Mesodermal cell (in vitro differentiated cells): ENCODE measurements at regions not wholly inside any gene's neighbourhood (a gene's known extent, or its start where the extent isn't known, plus 50 kb on each side); places are given as distances from the start of the nearest gene placed in this dataset.
"Not testable (repeated sequence)": the region's sequence is repeated elsewhere in the genome, so short reads cannot be mapped to it uniquely, and the experiment has no call there.

Experiments
- H3K27ac ChIP-seq: 2 replicates; pipeline ENCODE4 v1.7.0; 2013; ENCODE audit warnings: mild to moderate bottlenecking, low read depth, low read length, moderate library complexity; ENCODE audit not compliant: severe bottlenecking
- H3K36me3 ChIP-seq: 2 replicates; pipeline ENCODE4 v1.7.1; 2013; ENCODE audit warnings: mild to moderate bottlenecking, low read length, moderate library complexity; ENCODE audit not compliant: control insufficient read depth, insufficient read depth
- H3K4me1 ChIP-seq: one replicate; pipeline ENCODE4 v1.7.1; 2013; ENCODE audit warnings: mild to moderate bottlenecking, low read length; ENCODE audit not compliant: insufficient read depth, control insufficient read depth, poor library complexity, severe bottlenecking
- H3K4me3 ChIP-seq: 2 replicates; pipeline ENCODE4 v1.7.0; 2013; ENCODE audit warnings: low read length, control low read depth, mild to moderate bottlenecking; ENCODE audit not compliant: insufficient read depth, poor library complexity, severe bottlenecking; ENCODE audit errors: extremely low read depth
- H3K9me3 ChIP-seq: 2 replicates; pipeline ENCODE4 v1.7.1; 2013; ENCODE audit warnings: mild to moderate bottlenecking, low read length, moderate library complexity; ENCODE audit not compliant: control insufficient read depth
- WGBS, 2 experiments: methylation state at CpG; one replicate each; pipeline ENCODE4 v1.1.5; 2013; ENCODE audit warnings: missing lambda C conversion rate in 2 of 2; ENCODE audit not compliant: insufficient coverage in 2 of 2; 5-methylcytosine and 5-hydroxymethylcytosine counted together

DNA sequence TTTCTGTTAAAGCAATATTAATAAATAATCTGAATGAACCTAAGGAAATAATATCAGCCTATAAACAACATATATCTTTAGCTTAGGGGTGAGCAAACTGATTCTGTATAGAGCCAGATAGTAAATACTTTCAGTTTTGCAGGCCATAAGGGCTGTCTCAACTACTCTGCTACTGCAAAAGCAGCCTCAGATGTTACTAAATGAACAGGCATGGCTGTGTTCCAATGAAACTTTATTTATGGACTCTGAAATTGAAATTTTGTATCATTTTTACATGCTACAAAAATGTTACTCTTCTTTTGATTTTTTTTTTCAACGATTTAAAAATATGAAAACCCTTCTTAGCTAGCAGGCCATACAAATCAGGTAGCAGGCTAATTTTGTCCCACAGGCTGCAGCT is 212.8 kb upstream of the PRICKLE2 start:
- no peak overlapping the region for H3K27ac ChIP-seq
- peaks cover 26% of the 10 kb centered on the region for H3K4me1 ChIP-seq
- whole genome bisulfite sequencing, 2 experiments: no CpG with 5 or more reads among the region's 1 CpG
- H3K36me3 ChIP-seq: peaks cover 8% of the 10 kb centered on the region
- peaks cover 23% of the 10 kb centered on the region for H3K9me3 ChIP-seq
- no peak overlapping the region for H3K4me3 ChIP-seq

GRCh38 chr3:64437131-64437530 is 211.9 kb upstream of the PRICKLE2 start:
- peaks cover 18% of the 10 kb centered on the region for H3K4me1 ChIP-seq
- no peak overlapping the region for H3K27ac ChIP-seq
- no peak overlapping the region for H3K4me3 ChIP-seq
- peaks cover 23% of the 10 kb centered on the region for H3K9me3 ChIP-seq
- 87 to 92% methylated on average over 2 to 4 of the region's 5 CpGs for WGBS, 2 experiments
- peaks cover 12% of the 10 kb centered on the region for H3K36me3 ChIP-seq

- peaks cover 20% of the 10 kb centered on the region for H3K36me3 ChIP-seq
- peaks cover 32% of the 10 kb centered on the region for H3K9me3 ChIP-seq
- H3K4me1 ChIP-seq: peaks cover 11% of the 10 kb centered on the region
- not testable (repeated sequence) for H3K4me3 ChIP-seq, H3K27ac ChIP-seq
- 91 to 93% methylated on average over 2 of the region's 2 CpGs for WGBS, 2 experiments
These were observed 209.8 kb upstream of the PRICKLE2 start for GRCh38 chr3:64435023-64435422.

DNA sequence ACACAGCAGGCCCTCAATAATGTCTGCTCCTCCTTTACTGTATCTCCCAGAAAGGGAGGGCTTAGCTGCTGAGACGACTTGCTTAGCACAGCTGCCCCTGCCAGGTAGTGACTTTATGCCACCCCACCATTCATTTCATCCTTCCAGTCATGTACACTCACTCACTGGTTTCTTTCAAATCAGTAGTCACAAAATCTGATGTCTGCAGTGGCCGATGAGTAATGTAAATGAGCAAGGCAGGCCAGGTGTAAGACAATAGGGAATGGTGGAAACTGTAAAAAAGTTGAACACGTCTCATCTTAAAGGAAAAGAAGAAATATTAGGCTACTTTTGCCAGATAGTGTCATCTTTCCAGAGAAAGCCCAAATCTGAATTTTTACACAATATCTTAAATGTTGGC is 207.6 kb upstream of the PRICKLE2 start:
- Histone ChIP-seq H3K4me1 (no peaks in the 10 kb centered on the region), H3K9me3 (peaks cover 32% of the 10 kb centered on the region), H3K36me3 (peaks cover 20% of the 10 kb centered on the region), H3K27ac (no peak overlapping the region), H3K4me3 (no peak overlapping the region)
- 100% methylated on average over 2 of the region's 3 CpGs; no CpG with 5 or more reads in 1 of the 2 experiments for WGBS, 2 experiments

DNA sequence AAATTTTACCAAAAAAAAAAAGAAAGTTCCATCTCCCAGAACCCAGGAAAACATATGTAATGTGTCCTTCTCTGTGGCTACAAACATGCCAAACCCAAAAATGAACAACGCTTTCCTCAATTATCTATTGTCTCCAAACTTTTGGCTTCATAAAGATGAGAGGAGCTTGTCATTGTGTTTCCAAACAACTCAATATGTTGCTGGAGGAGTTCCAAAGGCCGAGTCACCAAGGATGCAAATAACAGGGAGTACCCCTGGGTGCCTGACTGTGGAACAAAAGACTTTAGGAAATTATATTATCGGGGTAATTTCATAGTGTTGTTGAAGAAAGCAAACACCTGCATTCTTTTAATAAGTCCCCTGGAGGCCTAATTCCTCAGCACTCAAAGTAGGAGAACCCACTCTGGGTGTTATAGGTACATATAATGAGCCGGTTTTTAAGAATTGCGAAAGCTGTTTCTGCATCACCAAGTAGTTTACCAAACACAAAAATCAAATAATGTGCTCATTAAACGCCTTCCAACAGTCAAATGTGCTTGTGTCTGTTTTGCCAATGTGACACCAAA is 206.3 kb upstream of the PRICKLE2 start:
- no peak overlapping the region for H3K27ac ChIP-seq
- H3K36me3 ChIP-seq: peaks cover 20% of the 10 kb centered on the region
- H3K4me3 ChIP-seq: no peak overlapping the region
- 67 to 68% methylated on average over 3 to 5 of the region's 6 CpGs for WGBS, 2 experiments
- H3K9me3 ChIP-seq: peaks cover 32% of the 10 kb centered on the region
- H3K4me1 ChIP-seq: no peaks in the 10 kb centered on the region

GRCh38 chr3:64427671-64428070 is 202.4 kb upstream of the PRICKLE2 start:
- Histone ChIP-seq H3K36me3 (peaks cover 13% of the 10 kb centered on the region), H3K9me3 (peaks cover 9% of the 10 kb centered on the region), H3K27ac (no peak overlapping the region), H3K4me1 (no peaks in the 10 kb centered on the region), H3K4me3 (no peak overlapping the region)
- 96 to 100% methylated on average over 3 of the region's 3 CpGs for WGBS, 2 experiments

- 90 to 100% methylated on average over 2 of the region's 3 CpGs for WGBS, 2 experiments
- no peak overlapping the region for H3K4me3 ChIP-seq
- H3K36me3 ChIP-seq: peaks cover 5% of the 10 kb centered on the region
- peaks cover 9% of the 10 kb centered on the region for H3K9me3 ChIP-seq
- no peak overlapping the region for H3K27ac ChIP-seq
- H3K4me1 ChIP-seq: no peaks in the 10 kb centered on the region
These were observed 201.3 kb upstream of the PRICKLE2 start for GRCh38 chr3:64426551-64426950.

DNA sequence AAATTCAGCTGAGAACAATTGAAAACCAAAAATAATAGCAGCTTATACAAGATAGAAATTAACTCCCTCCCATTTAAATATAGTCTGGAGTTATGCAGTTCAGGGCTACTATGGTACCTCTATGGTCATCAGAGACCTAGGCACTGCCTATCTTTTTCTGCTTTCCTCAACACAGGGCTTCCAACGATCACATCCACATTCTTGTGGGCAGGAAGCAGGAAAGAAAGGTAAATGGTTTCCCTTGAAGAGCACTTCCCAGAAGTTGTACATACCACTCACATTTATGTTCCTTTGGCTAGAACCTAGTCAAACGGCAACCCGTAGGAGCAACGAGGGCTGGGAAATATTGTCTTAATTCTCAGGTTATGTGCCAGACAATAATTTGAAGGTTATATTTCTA is 197.7 kb upstream of the PRICKLE2 start:
- WGBS, 2 experiments: no CpG with 5 or more reads among the region's 4 CpGs
- Histone ChIP-seq H3K36me3 (no peaks in the 10 kb centered on the region), H3K4me1 (peaks cover 3% of the 10 kb centered on the region), H3K9me3 (no peaks in the 10 kb centered on the region), H3K27ac (no peak overlapping the region), H3K4me3 (no peak overlapping the region)

DNA sequence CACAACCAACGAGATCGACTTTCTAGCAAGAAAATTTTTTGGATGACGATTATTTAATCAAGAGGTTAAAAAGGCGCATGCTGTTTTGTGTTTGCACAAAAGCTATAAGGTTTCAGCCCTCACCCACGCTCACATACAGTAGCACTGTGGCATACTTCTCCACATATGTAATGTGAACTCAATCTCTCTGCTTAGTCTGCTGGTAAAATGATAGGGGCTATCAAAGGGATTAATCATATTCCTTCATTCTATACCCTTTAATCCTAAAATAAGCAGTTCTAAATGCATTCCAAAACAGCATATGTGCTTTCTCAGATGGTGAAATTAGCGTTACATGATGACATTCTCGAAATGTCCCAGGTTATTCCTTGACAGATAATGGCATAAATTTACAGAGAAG is 196.9 kb upstream of the PRICKLE2 start:
- Histone ChIP-seq H3K9me3 (no peaks in the 10 kb centered on the region), H3K36me3 (no peaks in the 10 kb centered on the region), H3K27ac (no peak overlapping the region), H3K4me3 (no peak overlapping the region), H3K4me1 (peaks cover 9% of the 10 kb centered on the region)
- WGBS, 2 experiments: 40% methylated on average over 2 of the region's 7 CpGs; no CpG with 5 or more reads in 1 of the 2 experiments

GRCh38 chr3:64417816-64418215 is 192.6 kb upstream of the PRICKLE2 start:
- H3K27ac ChIP-seq: peak overlapping the region; percentile 52
- H3K4me3 ChIP-seq: no peak overlapping the region
- peaks cover 23% of the 10 kb centered on the region for H3K4me1 ChIP-seq
- WGBS, 2 experiments: 25 to 28% methylated on average over 2 to 3 of the region's 4 CpGs
- H3K9me3 ChIP-seq: no peaks in the 10 kb centered on the region
- no peaks in the 10 kb centered on the region for H3K36me3 ChIP-seq

DNA sequence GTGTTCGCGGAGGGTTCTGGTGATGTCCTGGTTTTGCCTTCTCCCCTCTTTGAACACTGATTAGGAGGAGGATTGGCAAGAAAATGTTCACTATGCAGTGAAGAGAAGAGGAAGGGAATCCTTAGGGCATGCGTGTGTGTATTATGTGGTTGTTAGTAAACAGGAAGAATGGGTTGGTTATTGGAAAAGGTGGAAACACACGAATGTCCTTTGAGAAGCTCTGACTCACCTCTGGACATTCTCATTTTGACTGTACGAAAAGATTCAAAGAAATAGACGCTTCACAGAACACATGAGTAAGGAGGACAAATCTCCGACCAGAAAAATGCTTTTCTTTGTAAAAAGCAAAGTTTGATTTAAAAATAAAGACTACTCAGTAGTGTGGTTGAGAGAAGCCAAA is 188.8 kb upstream of the PRICKLE2 start:
- H3K4me1 ChIP-seq: peaks cover 23% of the 10 kb centered on the region
- no peak overlapping the region for H3K27ac ChIP-seq
- no peaks in the 10 kb centered on the region for H3K36me3 ChIP-seq
- H3K9me3 ChIP-seq: no peaks in the 10 kb centered on the region
- no peak overlapping the region for H3K4me3 ChIP-seq
- 100% methylated on average over 6 to 7 of the region's 7 CpGs for WGBS, 2 experiments
